GM23248 (cell line): ENCODE measurements at regions not wholly inside any gene's neighbourhood (a gene's known extent, or its start where the extent isn't known, plus 50 kb on each side); places are given as distances from the start of the nearest gene placed in this dataset.
A peak's percentile ranks its signal among the peaks of the same experiment; 100 is the strongest.

ENCODE experiments used
- DNase-seq: peaks from one replicate; pipeline ENCODE4 v3.0.0-alpha.2; 2015
- H2AFZ ChIP-seq: fragments of 200-600 bp; sonication (generic); 2 replicates; pipeline ENCODE4 v1.6.1; 2016; ENCODE audit warnings: antibody characterized with exemption
- H3F3A ChIP-seq: fragments of 200-600 bp; sonication (generic); 2 replicates; pipeline ENCODE4 v1.6.1; 2016; ENCODE audit warnings: mild to moderate bottlenecking, antibody characterized with exemption, mixed run types; ENCODE audit not compliant: insufficient read depth
- H3K27ac ChIP-seq: fragments of 200-600 bp; sonication (generic); 2 replicates; pipeline ENCODE4 v1.5.1; 2016; ENCODE audit warnings: mild to moderate bottlenecking
- H3K27me3 ChIP-seq: fragments of 200-600 bp; sonication (generic); replicated peaks from 2 replicates; pipeline ENCODE4 v1.6.1; 2016; ENCODE audit warnings: mild to moderate bottlenecking; ENCODE audit not compliant: insufficient read depth
- H3K36me3 ChIP-seq: fragments of 200-600 bp; sonication (generic); 2 replicates; pipeline ENCODE4 v1.6.1; 2016; ENCODE audit warnings: low read depth, mild to moderate bottlenecking
- H3K4me1 ChIP-seq: fragments of 200-600 bp; sonication (generic); 2 replicates; pipeline ENCODE4 v1.6.1; 2016; ENCODE audit warnings: mild to moderate bottlenecking; ENCODE audit not compliant: insufficient read depth
- H3K4me2 ChIP-seq: fragments of 200-600 bp; sonication (generic); one replicate; pipeline ENCODE4 v1.6.1; 2016; ENCODE audit warnings: mild to moderate bottlenecking; ENCODE audit not compliant: unreplicated experiment
- H3K4me3 ChIP-seq: fragments of 200-600 bp; sonication (generic); 2 replicates; pipeline ENCODE4 v1.5.1; 2016; ENCODE audit warnings: mild to moderate bottlenecking
- H3K79me2 ChIP-seq: fragments of 200-600 bp; sonication (generic); 2 replicates; pipeline ENCODE4 v1.6.1; 2016; ENCODE audit warnings: mild to moderate bottlenecking; ENCODE audit not compliant: insufficient read depth
- H3K9ac ChIP-seq: fragments of 200-600 bp; sonication (generic); 2 replicates; pipeline ENCODE4 v1.6.1; 2016; ENCODE audit warnings: mild to moderate bottlenecking
- H3K9me2 ChIP-seq: fragments of 200-600 bp; sonication (generic); 2 replicates; pipeline ENCODE4 v1.6.1; 2016; ENCODE audit warnings: mixed run types, mild to moderate bottlenecking, moderate library complexity; ENCODE audit not compliant: insufficient read depth
- H3K9me3 ChIP-seq: fragments of 200-600 bp; sonication (generic); one replicate; pipeline ENCODE4 v1.6.1; 2017; ENCODE audit warnings: low read depth
- H4K20me1 ChIP-seq: fragments of 200-600 bp; sonication (generic); 2 replicates; pipeline ENCODE4 v1.6.0; 2016; ENCODE audit not compliant: insufficient read depth
- EZH2 ChIP-seq: fragments of 200-600 bp; sonication (generic); IDR thresholded peaks from 2 replicates; pipeline ENCODE4 v1.6.1; 2018; ENCODE audit warnings: antibody characterized with exemption, mild to moderate bottlenecking; ENCODE audit not compliant: insufficient read depth, poor library complexity, severe bottlenecking
- EZH2phosphoT487 ChIP-seq: fragments of 200-600 bp; sonication (generic); IDR thresholded peaks from 2 replicates; pipeline ENCODE4 v1.6.1; 2018; ENCODE audit warnings: antibody characterized with exemption, moderate library complexity, mild to moderate bottlenecking, low read depth; ENCODE audit not compliant: insufficient read depth
- WGBS, 2 experiments: methylation state at CpG; one replicate each; pipeline ENCODE4 v1.1.6; 2015 to 2017; ENCODE audit warnings: low lambda C conversion rate in 2 of 2, low coverage in 1 of 2; ENCODE audit errors: missing lambda C conversion rate in 2 of 2; 5-methylcytosine and 5-hydroxymethylcytosine counted together
- in situ Hi-C: fragments of 300-500 bp; cut with MboI; formaldehyde crosslinking; loops from 2 replicates; pipeline ENCODE4 v1.15.0; 2020

DNA sequence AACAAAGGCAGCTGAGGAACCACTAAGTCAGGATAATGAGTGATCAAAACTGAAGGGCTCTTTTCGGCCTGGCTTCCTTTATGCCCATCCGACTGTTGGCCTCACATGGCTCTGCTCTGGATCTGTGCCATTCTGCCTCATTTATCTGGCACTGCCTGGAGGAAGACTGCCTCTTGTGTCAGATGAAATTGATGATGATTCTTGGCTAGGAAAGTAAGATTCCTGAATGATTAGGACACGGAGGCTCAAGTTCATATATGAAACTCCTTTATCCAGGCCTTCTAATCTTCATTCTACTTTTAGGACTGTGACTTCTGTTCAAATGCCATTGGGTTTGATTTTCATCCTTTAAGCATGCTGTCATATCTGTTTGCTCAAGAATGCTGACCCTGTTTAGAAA lies 475.4 kb upstream of the RPS6KA3 start:
- in situ Hi-C loops = no loop called here
- 0 out of 2 replicates have a peak, but pooled peaks cover 7% of the 10 kb centered on the region for H3F3A ChIP-seq
- H4K20me1 ChIP-seq = no peaks in the 10 kb centered on the region
- H3K27ac ChIP-seq = peak overlapping the region; percentile 21; the same call in 1 of the 2 replicates
- H3K79me2 ChIP-seq = no peaks in the 10 kb centered on the region
- DNase-seq = peak; percentile 62
- no peaks in the 10 kb centered on the region for H3K9me3 ChIP-seq
- peak overlapping the region; percentile 33; the same call in 1 of the 2 replicates for H2AFZ ChIP-seq
- H3K4me2 ChIP-seq = peak overlapping the region; percentile 42
- TF ChIP-seq EZH2phosphoT487 (no peak), EZH2 (no peak)
- H3K9ac ChIP-seq = no peak overlapping the region
- H3K36me3 ChIP-seq = no peaks in the 10 kb centered on the region
- WGBS, 2 experiments = 0 to 8% methylated on average over 3 of the region's 3 CpGs
- peaks cover 9% of the 10 kb centered on the region for H3K4me1 ChIP-seq
- H3K9me2 ChIP-seq = no peaks in the 10 kb centered on the region
- H3K4me3 ChIP-seq = no peak overlapping the region
- no peaks in the 10 kb centered on the region for H3K27me3 ChIP-seq

DNA sequence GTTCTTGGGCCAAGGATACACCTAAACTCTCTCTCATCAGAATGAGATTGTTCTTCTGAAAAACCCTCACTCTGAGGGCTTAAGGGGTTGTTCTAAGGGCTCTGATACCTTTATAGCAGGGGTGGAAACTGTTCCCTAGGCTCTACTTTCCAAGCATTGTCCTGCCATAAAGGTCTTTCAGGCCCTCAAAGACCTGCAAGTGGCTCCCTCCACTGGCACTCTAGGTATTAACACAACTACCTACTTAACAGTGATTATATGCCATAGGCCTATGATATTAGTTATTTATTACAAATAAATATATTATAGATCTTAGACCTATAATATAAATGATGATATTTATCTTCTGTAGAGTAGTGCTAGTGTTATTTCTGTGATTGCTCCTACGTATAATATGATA lies 473.7 kb upstream of the RPS6KA3 start:
- Histone ChIP-seq H3K27me3 (no peaks in the 10 kb centered on the region), H3K4me3 (no peak overlapping the region), H2AFZ (no peak overlapping the region), H3K9me3 (no peaks in the 10 kb centered on the region), H4K20me1 (no peaks in the 10 kb centered on the region), H3K9ac (no peak overlapping the region), H3K79me2 (no peaks in the 10 kb centered on the region), H3K9me2 (no peaks in the 10 kb centered on the region), H3K27ac (no peak overlapping the region), H3K4me2 (no peak overlapping the region), H3K36me3 (no peaks in the 10 kb centered on the region), H3K4me1 (peaks cover 9% of the 10 kb centered on the region), H3F3A (0 out of 2 replicates have a peak, but pooled peaks cover 7% of the 10 kb centered on the region)
- TF ChIP-seq EZH2 (no peak), EZH2phosphoT487 (no peak)
- 96 to 100% methylated on average over 1 of the region's 1 CpG for WGBS, 2 experiments
- in situ Hi-C loops = no loop called here
- DNase-seq = no peak

DNA sequence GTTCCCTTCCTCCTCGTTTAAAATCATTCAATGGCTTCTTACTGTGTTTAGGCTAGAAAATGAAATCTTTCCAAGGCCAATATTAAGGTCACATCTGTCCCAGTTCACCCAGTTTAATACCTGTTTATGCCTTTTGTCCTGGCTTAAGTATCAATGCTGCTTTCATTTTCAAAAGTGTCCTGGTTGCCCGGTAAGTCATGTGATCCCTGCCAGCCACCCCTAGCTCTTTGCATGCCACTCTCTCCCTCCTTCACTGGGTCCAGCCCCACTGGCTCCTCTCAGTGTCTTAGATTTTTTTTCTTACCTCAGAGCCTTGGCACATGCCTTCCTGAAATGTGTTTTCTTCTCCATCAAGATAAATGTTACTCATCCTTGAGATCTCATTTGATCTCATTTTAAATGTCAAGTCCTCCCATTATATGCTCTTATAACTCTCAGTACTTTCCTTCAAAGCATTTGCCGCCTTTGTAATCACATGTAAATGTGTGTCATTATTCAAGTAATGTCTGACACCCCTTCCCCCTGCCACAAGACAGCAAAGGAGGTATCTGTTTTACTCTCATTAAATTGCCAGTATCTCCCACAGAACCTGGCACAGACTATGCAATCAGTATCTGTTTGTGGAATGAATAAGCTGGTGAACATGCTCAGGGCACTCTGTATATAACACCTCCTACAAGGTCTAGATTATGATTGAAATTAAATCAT lies 472.5 kb upstream of the RPS6KA3 start:
- no peaks in the 10 kb centered on the region for H3K9me2 ChIP-seq
- H4K20me1 ChIP-seq = no peaks in the 10 kb centered on the region
- H3K4me3 ChIP-seq = no peak overlapping the region
- H3K4me1 ChIP-seq = peaks cover 9% of the 10 kb centered on the region
- H3K27me3 ChIP-seq = no peaks in the 10 kb centered on the region
- no peak overlapping the region for H3K27ac ChIP-seq
- H3K79me2 ChIP-seq = no peaks in the 10 kb centered on the region
- H2AFZ ChIP-seq = no peak overlapping the region
- no peaks in the 10 kb centered on the region for H3K9me3 ChIP-seq
- no peaks in the 10 kb centered on the region for H3K36me3 ChIP-seq
- no peak for DNase-seq
- no peak for TF ChIP-seq EZH2
- TF ChIP-seq EZH2phosphoT487 = no peak
- no peak overlapping the region for H3K9ac ChIP-seq
- WGBS, 2 experiments = 94 to 97% methylated on average over 3 of the region's 3 CpGs
- in situ Hi-C loops = no loop called here
- H3K4me2 ChIP-seq = no peak overlapping the region
- 0 out of 2 replicates have a peak, but pooled peaks cover 7% of the 10 kb centered on the region for H3F3A ChIP-seq

DNA sequence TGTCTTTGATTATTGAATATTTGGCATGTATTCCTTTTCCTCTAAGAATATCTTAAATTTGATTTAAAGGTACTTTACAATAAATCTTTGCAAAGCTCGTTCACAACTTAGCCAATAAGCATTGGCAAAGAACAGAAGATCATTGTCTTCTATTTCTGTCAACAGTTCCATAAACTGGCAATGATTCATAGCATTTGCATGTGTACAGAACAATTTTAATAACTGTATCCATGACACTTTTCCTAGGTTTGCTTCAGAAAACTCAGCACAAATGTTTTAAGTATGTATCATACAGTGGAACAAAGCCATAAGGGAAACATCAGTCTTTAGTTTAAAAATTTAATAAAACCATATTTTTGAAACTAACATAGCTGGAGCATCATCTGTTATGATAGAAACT lies 462.7 kb upstream of the RPS6KA3 start:
- Histone ChIP-seq H3K4me2 (peak overlapping the region; percentile 28), H3K36me3 (no peaks in the 10 kb centered on the region), H3K9me2 (no peaks in the 10 kb centered on the region), H3K79me2 (no peaks in the 10 kb centered on the region), H3K9ac (no peak overlapping the region), H3K27me3 (no peaks in the 10 kb centered on the region), H3K9me3 (no peaks in the 10 kb centered on the region), H3K4me1 (peaks cover 19% of the 10 kb centered on the region), H3K4me3 (no peak overlapping the region), H4K20me1 (no peaks in the 10 kb centered on the region), H3K27ac (peak overlapping the region; percentile 50), H2AFZ (no peak overlapping the region), H3F3A (peaks cover 10% of the 10 kb centered on the region)
- TF ChIP-seq EZH2phosphoT487 (0 out of 2 replicates have a peak, but pooled peaks have one; percentile 67), EZH2 (no peak)
- peak; percentile 73 for DNase-seq
- in situ Hi-C loops = no loop called here
- WGBS, 2 experiments = 0% methylated on average over 1 of the region's 1 CpG
